Stimulated activated CD4-positive, alpha-beta T cell treated with anti-CD3 and anti-CD28 coated beads, Interleukin-2, amount 100 ng/mL, for 48 hours (primary cell): ENCODE measurements at regions not wholly inside any gene's neighbourhood (a gene's known extent, or its start where the extent isn't known, plus 50 kb on each side); places are given as distances from the start of the nearest gene placed in this dataset.
A peak's percentile ranks its signal among the peaks of the same experiment; 100 is the strongest.
"Not testable (repeated sequence)": the region's sequence is repeated elsewhere in the genome, so short reads cannot be mapped to it uniquely, and the experiment has no call there.

ENCODE experiments used
- DNase-seq, 2 donors: peaks; one replicate each; pipeline ENCODE4 v3.0.0-alpha.2; 2020

- DNase-seq = no peak
Measured at GRCh38 chr2:128514555-128514955, 195.9 kb upstream of the HS6ST1 start.

GRCh38 chr2:128516938-128517337 is 198.3 kb upstream of the HS6ST1 start:
- no peak for DNase-seq

DNA sequence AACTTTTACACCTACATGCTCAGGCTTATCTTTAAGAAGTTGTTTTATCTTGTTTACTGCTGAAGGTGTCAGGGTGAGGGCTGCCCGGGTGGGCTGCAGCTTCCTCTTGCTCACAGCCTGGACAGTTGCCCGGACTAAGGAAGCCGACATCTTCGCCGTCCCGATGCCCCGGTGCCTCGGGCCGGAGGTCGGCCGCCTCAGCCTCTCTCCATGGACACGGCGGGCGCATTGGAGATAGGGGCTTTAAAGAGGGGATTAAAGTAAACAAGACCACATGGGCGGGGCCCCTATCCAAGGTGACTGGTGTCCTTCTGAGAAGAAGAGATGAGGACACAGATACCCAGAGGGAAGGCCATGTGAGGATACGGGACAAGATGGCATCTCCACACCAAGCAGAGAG is 200.4 kb upstream of the HS6ST1 start:
- DNase-seq = not testable (repeated sequence)

DNA sequence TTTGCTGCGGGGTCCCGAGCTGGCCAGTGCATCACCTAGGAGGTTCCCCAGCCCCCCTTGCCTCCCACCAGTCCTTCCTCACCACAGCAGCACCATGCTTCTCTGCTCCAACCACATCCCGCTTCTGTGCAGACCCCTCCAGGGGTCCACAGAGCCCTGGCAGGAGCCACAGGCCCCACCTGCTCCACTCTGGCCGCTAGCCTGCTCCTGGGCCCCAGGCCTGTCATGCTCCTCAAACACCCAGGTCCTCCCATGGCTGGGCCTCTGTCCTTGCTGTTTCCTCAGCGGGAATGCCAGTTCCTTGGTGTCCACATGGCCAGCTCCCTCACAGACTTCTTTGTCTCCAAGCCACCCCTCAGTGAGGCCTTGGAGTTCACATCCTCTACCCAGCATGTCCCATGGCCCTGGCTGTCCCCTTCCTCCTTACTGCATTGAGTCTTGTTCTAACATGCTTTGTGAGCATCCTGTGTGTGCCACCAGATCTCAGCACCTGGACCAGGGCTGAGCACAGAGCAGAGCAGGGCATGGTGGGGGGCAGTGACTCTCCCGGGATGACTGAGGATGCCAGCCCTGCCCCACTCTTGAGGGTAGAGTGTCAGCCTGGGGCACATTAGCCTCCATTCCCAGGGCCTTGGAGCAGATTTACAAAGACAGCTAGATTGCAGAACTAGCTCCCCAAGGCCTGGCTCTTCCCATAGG is 201.0 kb upstream of the HS6ST1 start:
- DNase-seq = no peak

DNA sequence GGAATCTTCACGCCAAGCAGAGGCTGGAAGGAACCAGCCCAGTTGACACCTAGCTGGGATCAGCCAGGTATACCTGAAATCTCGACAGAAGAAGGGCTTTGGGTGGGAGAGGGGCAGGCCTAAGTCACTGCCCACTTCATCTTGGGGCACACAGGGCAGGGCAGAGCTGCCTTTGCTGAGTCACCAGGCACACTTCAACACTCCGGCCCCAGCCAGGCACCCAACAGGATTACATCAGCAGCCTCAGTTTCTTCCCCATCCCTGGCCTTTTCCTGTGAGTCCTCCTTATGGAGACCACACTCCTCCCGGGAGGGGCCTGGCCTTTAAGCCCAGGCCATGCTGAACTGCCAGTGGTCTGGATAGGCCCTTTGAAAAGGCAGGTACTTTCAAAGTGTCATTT is 201.7 kb upstream of the HS6ST1 start:
- no peak for DNase-seq

GRCh38 chr2:128520791-128521190 is 202.1 kb upstream of the HS6ST1 start:
- DNase-seq = peak; percentile 4 to 42

- DNase-seq = no peak
Measured at GRCh38 chr2:128521482-128521881, 202.8 kb upstream of the HS6ST1 start.

- DNase-seq = no peak
Measured at GRCh38 chr2:128522829-128523228, 204.2 kb upstream of the HS6ST1 start.

GRCh38 chr2:128523457-128523856 is 204.8 kb upstream of the HS6ST1 start:
- no peak for DNase-seq

- DNase-seq = no peak
Measured at GRCh38 chr2:128524183-128524582, 205.5 kb upstream of the HS6ST1 start.

GRCh38 chr2:128525653-128526052 is 207.0 kb upstream of the HS6ST1 start:
- no peak for DNase-seq

DNA sequence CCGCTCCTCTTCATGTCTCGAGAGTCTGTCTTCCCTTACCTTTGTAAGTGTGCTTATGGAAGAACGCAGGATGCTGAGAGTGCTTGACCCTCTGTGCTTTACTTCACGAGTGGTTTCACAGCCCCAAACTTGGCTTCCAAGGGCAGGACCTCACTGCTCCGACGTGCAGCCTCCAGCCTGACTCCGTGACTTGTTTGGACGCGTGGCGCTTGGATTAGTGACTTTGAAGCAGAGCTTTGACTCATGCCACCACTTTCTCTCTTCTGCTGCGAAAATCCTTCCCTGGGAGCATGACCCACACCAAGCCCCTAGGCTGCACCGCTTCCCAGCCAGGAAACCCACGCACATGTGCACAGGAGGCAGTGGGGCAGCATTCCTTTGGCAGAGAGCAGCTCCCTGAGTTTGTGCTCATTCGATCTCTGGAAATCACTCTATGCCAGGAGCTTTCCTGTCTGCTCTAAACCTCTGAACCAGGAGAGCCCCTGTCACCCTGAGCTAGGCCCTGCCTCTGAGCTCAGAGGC is 207.8 kb upstream of the HS6ST1 start:
- DNase-seq = no peak

DNA sequence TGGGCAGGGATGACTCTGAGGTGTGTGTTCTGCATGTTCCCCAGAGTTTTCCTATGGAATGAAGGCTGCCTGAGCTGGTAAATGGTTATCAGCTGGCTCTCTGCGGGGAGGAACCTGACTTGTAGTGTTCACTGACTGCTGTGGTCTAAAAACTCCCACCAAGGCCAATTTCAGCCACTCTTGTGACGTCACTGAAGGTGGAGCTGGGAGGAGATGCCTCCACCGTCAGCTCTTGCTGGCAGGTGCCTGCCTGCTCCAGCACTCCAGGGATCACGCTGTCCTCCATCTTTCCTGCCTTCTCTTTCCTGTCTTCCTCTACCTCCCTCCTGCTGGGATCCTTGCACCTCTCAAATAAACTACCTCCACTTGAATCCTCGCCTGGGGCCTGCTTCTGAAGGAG is 209.5 kb upstream of the HS6ST1 start:
- no peak for DNase-seq

DNA sequence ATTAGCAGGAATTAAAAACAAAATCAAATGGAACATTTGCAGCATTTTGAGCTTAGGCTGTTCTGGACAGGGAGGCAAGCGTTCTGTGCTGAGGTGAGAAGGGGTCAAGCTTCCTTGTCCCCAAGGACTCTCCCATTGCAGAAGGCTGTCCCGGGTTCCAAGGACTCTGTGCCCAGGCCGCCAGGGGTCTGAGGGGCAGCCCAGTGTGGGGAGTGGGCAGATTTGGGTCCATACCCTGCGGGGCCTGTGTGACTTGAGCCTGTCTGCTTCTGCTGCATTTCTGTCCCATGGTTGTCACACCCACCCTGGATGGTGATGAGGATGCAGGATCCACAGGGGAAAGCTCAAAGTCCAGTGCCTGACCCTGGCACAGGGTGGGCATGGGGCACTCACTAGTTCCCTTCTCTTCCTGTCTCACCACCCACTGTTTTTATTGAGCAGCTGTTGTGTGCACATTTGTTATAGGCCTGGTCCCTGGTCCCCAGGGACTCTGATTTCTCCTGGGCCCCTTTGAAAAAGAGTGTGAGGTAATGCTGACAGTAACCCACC is 211.4 kb upstream of the HS6ST1 start:
- DNase-seq = no peak

DNA sequence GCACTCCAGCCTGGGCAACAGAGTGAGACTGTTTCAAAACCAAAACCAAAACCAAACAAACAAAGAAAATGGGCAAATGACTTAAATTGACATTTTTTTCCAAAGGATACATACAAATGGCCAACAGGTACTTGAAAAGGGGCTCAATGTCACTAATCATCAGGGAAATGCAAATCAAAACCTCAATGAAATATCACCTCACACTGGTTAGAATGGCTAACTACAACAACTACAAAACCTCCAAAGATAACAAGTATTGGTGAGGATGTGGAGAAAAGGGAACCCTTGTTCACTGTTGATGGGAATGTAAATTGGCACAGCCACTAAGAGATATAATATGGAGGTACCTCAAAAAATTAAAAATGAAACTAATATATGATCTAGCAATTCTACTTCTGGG is 213.2 kb upstream of the HS6ST1 start:
- no peak for DNase-seq

DNA sequence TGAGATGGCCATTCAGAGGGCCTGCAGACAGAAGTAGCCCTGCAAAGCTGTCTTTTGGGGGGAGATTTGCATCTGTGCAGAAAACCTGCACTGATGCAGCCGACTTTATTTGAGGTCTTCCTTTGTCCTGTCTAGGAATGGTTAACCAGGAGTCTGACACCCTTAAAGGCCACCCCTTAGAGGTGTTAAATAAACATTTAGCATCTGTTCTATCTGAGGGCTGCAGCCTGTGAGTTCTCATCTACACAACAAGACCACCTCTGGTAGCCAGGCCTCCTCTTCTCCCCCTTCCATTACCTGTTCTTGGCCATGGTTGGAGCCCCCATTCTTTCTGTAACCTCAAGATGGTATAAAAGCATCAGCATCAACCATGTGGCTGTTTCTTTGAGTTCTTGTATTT is 214.4 kb upstream of the HS6ST1 start:
- DNase-seq = no peak

DNA sequence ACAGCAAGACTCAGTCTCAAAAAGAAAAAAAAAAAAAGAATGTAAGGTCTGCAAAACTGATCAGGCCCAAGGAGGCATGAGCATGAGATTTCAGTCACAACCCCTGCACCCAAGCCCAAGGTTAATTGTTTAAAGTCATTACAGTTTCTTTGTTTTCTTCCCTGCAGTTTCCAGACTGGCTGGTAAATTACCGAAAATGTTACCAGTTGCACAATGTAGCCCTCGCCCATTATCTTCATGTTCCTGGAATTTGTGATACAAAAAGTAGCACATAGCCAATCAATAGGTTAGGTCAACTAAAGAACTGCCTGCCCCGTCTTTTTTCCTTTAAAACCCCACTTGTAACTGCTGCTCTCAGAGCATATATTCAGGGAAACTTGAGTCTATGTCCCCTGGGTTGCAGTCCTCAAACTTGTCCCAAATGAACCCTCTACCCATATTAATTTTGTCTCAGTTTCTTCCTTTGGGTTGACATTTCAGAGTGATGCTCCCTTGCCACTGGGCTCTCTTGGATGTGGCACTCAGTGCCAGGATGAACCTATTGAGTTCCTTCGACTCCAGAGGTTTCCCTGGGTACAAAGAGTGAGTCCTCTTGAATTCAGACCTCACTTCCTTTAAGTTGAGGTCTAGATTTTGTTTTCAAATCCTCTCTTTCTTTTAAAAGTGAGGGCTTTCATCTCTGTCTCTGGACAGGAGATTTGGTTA is 216.2 kb upstream of the HS6ST1 start:
- no peak for DNase-seq

DNA sequence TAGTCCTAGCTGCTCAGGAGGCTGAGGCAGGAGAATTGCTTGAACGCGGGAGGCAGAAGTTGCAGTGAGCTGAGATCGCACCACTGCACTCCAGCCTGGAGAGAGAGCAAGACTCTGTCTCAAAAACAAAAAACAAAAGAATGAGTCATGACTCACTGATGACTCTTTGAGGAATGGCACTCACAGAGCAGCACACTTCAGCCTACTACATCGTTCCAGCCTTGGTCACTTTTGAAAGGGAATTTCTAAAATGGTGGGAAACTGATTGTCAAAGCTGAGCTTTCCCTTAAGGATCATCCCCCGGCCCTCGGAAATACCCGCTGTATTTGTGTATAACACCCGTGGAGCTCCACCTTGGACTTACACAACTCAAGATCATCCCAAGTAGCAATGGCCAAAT is 217.3 kb upstream of the HS6ST1 start:
- DNase-seq = no peak

DNA sequence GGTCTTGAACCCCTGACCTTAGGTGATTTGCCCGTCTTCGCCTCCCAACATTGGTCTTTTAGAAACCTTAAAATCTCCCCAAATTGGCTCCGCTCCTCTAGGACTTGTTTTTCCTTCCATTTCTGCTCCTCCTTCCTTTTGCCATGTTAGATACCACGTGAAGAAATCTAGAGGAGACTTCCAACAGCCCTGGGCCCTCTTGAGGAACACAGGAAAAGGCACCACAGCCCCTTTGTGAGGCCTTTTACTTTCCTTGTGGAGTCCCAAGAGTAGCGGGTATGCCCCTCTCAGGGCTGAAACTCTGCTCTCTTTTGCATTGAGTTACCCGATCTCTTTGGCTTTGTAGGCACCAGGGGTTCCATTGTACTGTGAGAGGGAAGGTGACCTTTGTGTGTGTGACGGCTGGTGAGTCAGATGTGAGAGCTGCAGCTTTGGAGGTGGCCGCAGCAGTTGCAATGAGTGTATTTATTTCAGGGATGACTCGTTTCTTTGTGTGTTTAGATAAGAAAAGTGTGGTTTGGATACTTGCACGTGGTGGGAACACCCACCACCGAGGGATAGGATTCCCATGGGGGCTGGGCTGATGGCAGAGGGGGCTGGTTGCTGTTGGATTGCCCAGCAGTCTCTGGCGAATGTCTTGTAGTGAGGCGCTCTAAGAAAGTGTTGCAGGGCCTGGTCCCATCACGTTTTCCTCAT is 218.4 kb upstream of the HS6ST1 start:
- peak in 1 of 2 donors; percentile 7 for DNase-seq

- no peak for DNase-seq
Measured at GRCh38 chr2:128537646-128538045, 219.0 kb upstream of the HS6ST1 start.

DNA sequence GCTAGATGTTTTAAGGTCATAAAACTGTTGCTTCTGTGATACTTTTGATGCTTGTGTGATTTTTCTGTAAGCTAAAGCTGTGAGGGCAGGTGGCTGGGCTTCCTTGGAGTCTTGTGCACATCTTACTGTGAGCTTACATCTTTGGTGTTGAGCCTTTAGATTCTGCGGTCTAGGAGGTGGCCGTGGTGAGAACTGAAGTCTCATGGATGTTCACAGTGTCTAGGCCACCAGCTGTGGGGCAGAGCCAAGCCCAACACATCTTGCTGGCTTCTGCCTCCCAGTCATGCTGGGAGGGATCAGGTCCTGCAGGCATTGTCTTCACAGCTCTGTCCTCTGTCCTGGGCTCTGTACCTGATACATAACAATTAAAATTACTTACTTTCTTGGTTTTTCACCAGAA is 219.7 kb upstream of the HS6ST1 start:
- DNase-seq = no peak

DNA sequence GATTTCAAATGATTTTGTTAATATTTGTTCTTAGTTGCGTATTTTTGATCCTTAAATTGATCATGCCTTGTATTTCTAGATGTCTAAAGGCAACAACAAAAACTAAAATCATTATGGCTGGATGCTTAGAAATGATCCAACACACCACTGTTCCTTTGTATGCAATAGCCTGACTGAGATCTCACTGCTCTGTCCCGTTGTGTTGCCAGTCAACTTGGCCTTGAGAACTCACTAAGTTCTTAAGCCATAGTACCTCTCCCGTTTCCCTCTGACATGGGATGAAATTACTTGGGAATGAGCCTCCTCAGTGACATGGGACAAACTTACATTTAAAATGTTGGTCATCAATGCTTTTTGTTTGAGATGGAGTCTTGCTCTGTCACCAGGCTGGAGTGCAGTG is 222.0 kb upstream of the HS6ST1 start:
- DNase-seq = no peak

- no peak for DNase-seq
Measured at GRCh38 chr2:128541448-128541847, 222.8 kb upstream of the HS6ST1 start.

DNA sequence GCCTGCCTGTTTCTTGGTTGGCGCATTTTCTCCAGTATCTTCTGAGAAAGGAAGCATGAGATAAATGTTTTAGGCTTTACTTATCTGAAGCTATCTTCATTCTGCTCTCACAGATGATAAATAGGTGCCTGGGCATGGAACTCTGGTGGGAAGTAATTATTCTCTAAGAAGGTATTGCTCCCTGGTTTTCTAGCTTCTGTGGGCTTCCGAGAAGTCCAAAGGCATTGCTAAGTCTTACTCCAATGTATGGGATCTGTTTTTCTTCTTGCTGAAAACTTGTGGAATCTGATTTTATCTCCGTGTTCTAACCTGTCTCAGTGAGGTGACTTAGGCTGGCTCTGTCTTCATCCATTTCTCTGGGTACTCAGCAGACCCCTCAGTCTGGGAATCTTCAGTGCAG is 224.4 kb upstream of the HS6ST1 start:
- DNase-seq = no peak
